Endometrium (tissue), 2 donors: ENCODE measurements at regions not wholly inside any gene's neighbourhood (a gene's known extent, or its start where the extent isn't known, plus 50 kb on each side); places are given as distances from the start of the nearest gene placed in this dataset.
A peak's percentile ranks its signal among the peaks of the same experiment; 100 is the strongest.
"Not testable (repeated sequence)": the region's sequence is repeated elsewhere in the genome, so short reads cannot be mapped to it uniquely, and the experiment has no call there.

Experiments
- FAIRE-seq: peaks from 2 replicates; lab custom pipeline; 2012; peaks lifted over from hg19 to GRCh38; lab: Jason Lieb, UNC
- donor health status: control.
- donor health status: control.

GRCh38 chr6:90372450-90372849 lies 75.8 kb upstream of the BACH2 start:
- FAIRE-seq = no peak

- FAIRE-seq = no peak
These were observed 73.9 kb upstream of the BACH2 start for GRCh38 chr6:90370493-90370959.

- FAIRE-seq = no peak
These were observed 73.0 kb upstream of the BACH2 start for GRCh38 chr6:90369651-90370050.

- FAIRE-seq = peak; percentile 98
These were observed 72.4 kb upstream of the BACH2 start for GRCh38 chr6:90369024-90369519.

- FAIRE-seq = no peak
These were observed 72.0 kb upstream of the BACH2 start for GRCh38 chr6:90368601-90369000.

- no peak for FAIRE-seq
These were observed 71.4 kb upstream of the BACH2 start for GRCh38 chr6:90368001-90368400.

- no peak for FAIRE-seq
These were observed 69.0 kb upstream of the BACH2 start for GRCh38 chr6:90365565-90366219.

- no peak for FAIRE-seq
These were observed 68.4 kb upstream of the BACH2 start for GRCh38 chr6:90365002-90365401.

GRCh38 chr6:90364286-90364685 lies 67.6 kb upstream of the BACH2 start:
- no peak for FAIRE-seq

GRCh38 chr6:90362318-90362717 lies 65.7 kb upstream of the BACH2 start:
- no peak for FAIRE-seq

- FAIRE-seq = no peak
These were observed 64.5 kb upstream of the BACH2 start for GRCh38 chr6:90361174-90361573.

- FAIRE-seq = not testable (repeated sequence)
These were observed 61.6 kb upstream of the BACH2 start for GRCh38 chr6:90358036-90358770.

- no peak for FAIRE-seq
These were observed 59.4 kb upstream of the BACH2 start for GRCh38 chr6:90356012-90356421.

- no peak for FAIRE-seq
These were observed 58.3 kb upstream of the BACH2 start for GRCh38 chr6:90354961-90355360.

- no peak for FAIRE-seq
These were observed 55.1 kb upstream of the BACH2 start for GRCh38 chr6:90351696-90352095.

GRCh38 chr6:90350689-90351554 lies 54.3 kb upstream of the BACH2 start:
- no peak for FAIRE-seq

GRCh38 chr6:90347411-90347851 lies 50.8 kb upstream of the BACH2 start:
- FAIRE-seq = no peak

- FAIRE-seq = no peak
These were observed 50.1 kb upstream of the BACH2 start for GRCh38 chr6:90346729-90347128.
